HepG2 (cell line): ENCODE measurements at regions not wholly inside any gene's neighbourhood (a gene's known extent, or its start where the extent isn't known, plus 50 kb on each side); places are given as distances from the start of the nearest gene placed in this dataset.

Experiments used
- ATAC-seq: fragments of 200-7000 bp; cut with Tn5 transposase; 3 replicates; pipeline ENCODE4 v1.9.1; 2020; ENCODE audit warnings: mild to moderate bottlenecking, moderate library complexity
- BruUV-seq: library from RNA; stranded (reverse); fragments of 400-500 nt; replicated peaks from 2 replicates; lab custom pipeline; 2021; lab: Mats Ljungman, UMichigan
- CTCF ChIA-PET: fragments of 300-600 bp; formaldehyde crosslinking; extraction: SDS; loops from one replicate; lab custom pipeline; 2021; ENCODE audit warnings: low total read pairs, inconsistent platforms, low intra/inter-chr PET ratio; lab: Yijun Ruan, JAX
- POLR2A ChIA-PET: fragments of 350-600 bp; sonication (Branson Sonifier 250); formaldehyde crosslinking; loops from one replicate; lab custom pipeline; 2020; ENCODE audit warnings: antibody characterized with exemption, inconsistent platforms; lab: Yijun Ruan, JAX
- DNase-seq: peaks from one replicate; pipeline ENCODE4 v3.0.0-alpha.2; 2015; ENCODE audit warnings: low spot score
- FAIRE-seq: peaks from 3 replicates; lab custom pipeline; 2011; peaks lifted over from hg19 to GRCh38; lab: Jason Lieb, UNC
- H2AFZ ChIP-seq: one replicate; pipeline ENCODE4 v1.6.1; 2011; ENCODE audit warnings: low read length, inconsistent platforms
- H3K27ac ChIP-seq: fragments of 300-600 bp; 3 replicates; pipeline ENCODE4 v1.8.0; 2011; ENCODE audit warnings: mixed run types, mild to moderate bottlenecking, mixed read lengths, low read length, inconsistent platforms; ENCODE audit not compliant: insufficient read depth; ENCODE audit errors: extremely low read length
- H3K27me3 ChIP-seq, 2 experiments: fragments of 200-600 bp in 1 of 2; 2 replicates in 1 of 2; 3 replicates in 1 of 2; pipeline versions ENCODE4 v1.6.0 to v1.8.0; 2011; ENCODE audit warnings: low read length in 2 of 2, mild to moderate bottlenecking in 2 of 2, moderate library complexity in 2 of 2, inconsistent platforms in 1 of 2; ENCODE audit not compliant: insufficient read depth in 2 of 2, control insufficient read depth in 1 of 2
- H3K36me3 ChIP-seq, 2 experiments: fragments of 200-600 bp in 1 of 2; replicated peaks in 1 of 2; 2 replicates in 1 of 2; 3 replicates in 1 of 2; pipeline versions ENCODE4 v1.5.1 to v1.8.0; 2011; ENCODE audit warnings: low read length in 2 of 2, inconsistent platforms in 1 of 2; ENCODE audit not compliant: insufficient read depth in 2 of 2, control insufficient read depth in 1 of 2
- H3K4me1 ChIP-seq: 2 replicates; pipeline ENCODE4 v1.5.1; 2012; ENCODE audit warnings: low read length, inconsistent platforms; ENCODE audit not compliant: insufficient read depth
- H3K4me2 ChIP-seq: 2 replicates; pipeline ENCODE4 v1.6.0; 2011; ENCODE audit warnings: low read depth, low read length, inconsistent platforms
- H3K4me3 ChIP-seq, 3 experiments: fragments of 200-600 bp in 1 of 3; sonication (generic), shearing (Covaris generic) in 1 of 3; replicated peaks in 1 of 3; 2 replicates each; pipeline ENCODE4 v1.5.1; 2011 to 2016; ENCODE audit warnings: low read length in 3 of 3, inconsistent platforms in 2 of 3, low read depth in 2 of 3, mild to moderate bottlenecking in 2 of 3, control low read depth in 1 of 3, mixed read lengths in 1 of 3; ENCODE audit not compliant: insufficient read depth in 1 of 3
- H3K79me2 ChIP-seq: one replicate; pipeline ENCODE4 v1.6.1; 2011; ENCODE audit warnings: low read length, inconsistent platforms; ENCODE audit not compliant: insufficient read depth
- H3K9ac ChIP-seq: 2 replicates; pipeline ENCODE4 v1.6.0; 2011; ENCODE audit warnings: mild to moderate bottlenecking, low read depth, low read length, inconsistent platforms; ENCODE audit not compliant: insufficient read depth
- H3K9me3 ChIP-seq: 2 replicates; pipeline ENCODE4 v1.5.1; 2012; ENCODE audit warnings: mild to moderate bottlenecking, low read length
- H4K20me1 ChIP-seq: 2 replicates; pipeline ENCODE4 v1.6.0; 2011; ENCODE audit warnings: inconsistent platforms, mild to moderate bottlenecking, low read length, moderate library complexity; ENCODE audit not compliant: insufficient read depth
- ATAD3A ChIP-seq: sonication (generic); formaldehyde crosslinking; IDR thresholded peaks from 2 replicates; pipeline ENCODE4 v1.4.0; 2020; ENCODE audit warnings: missing genetic modification reagents
- ATM ChIP-seq: fragments of 450-650 bp; IDR thresholded peaks from 2 replicates; pipeline ENCODE4 v1.7.1; 2017; ENCODE audit warnings: mild to moderate bottlenecking, borderline replicate concordance
- DPF2 ChIP-seq: sonication (generic); formaldehyde crosslinking; IDR thresholded peaks from 2 replicates; pipeline ENCODE4 v1.4.0; 2020; ENCODE audit warnings: mild to moderate bottlenecking, low read depth, missing genetic modification reagents, borderline replicate concordance
- FOXK1 ChIP-seq: sonication (generic); formaldehyde crosslinking; IDR thresholded peaks from 2 replicates; pipeline ENCODE4 v1.4.0; 2020; ENCODE audit warnings: low read depth, missing genetic modification reagents, borderline replicate concordance
- HMG20A ChIP-seq: IDR thresholded peaks from 2 replicates; pipeline ENCODE4 v1.6.1; 2016; ENCODE audit warnings: borderline replicate concordance
- KLF16 ChIP-seq, 2 experiments: sonication (generic) in 1 of 2; formaldehyde crosslinking in 1 of 2; IDR thresholded peaks; 2 replicates each; pipeline versions ENCODE4 v1.6.1 to v1.8.0; 2016 to 2023; ENCODE audit warnings: missing genetic modification reagents in 2 of 2, missing compliant biosample characterization in 1 of 2
- KLF9 ChIP-seq: IDR thresholded peaks from 2 replicates; pipeline ENCODE4 v1.6.1; 2016; ENCODE audit warnings: low read depth
- NCOA1 ChIP-seq: sonication (generic); formaldehyde crosslinking; IDR thresholded peaks from 2 replicates; pipeline ENCODE4 v1.9.0; 2021; ENCODE audit warnings: missing genetic modification reagents
- NCOA5 ChIP-seq: sonication (generic); formaldehyde crosslinking; IDR thresholded peaks from 2 replicates; pipeline ENCODE4 v1.4.0; 2020; ENCODE audit warnings: missing genetic modification reagents
- RFXAP ChIP-seq: sonication (generic); formaldehyde crosslinking; IDR thresholded peaks from 2 replicates; pipeline ENCODE4 v1.4.0; 2020; ENCODE audit warnings: missing genetic modification reagents, borderline replicate concordance
- ZKSCAN5 ChIP-seq: sonication (generic); formaldehyde crosslinking; IDR thresholded peaks from 2 replicates; pipeline ENCODE4 v1.5.1; 2020; ENCODE audit warnings: mild to moderate bottlenecking, missing genetic modification reagents
- ZNF20 ChIP-seq: sonication (generic); formaldehyde crosslinking; IDR thresholded peaks from 2 replicates; pipeline ENCODE4 v1.4.0; 2020; ENCODE audit warnings: mild to moderate bottlenecking, moderate library complexity, missing genetic modification reagents
- ZNF260 ChIP-seq: sonication (generic); formaldehyde crosslinking; IDR thresholded peaks from 2 replicates; pipeline ENCODE4 v1.4.0; 2020; ENCODE audit warnings: missing genetic modification reagents, low read depth, mild to moderate bottlenecking, borderline replicate concordance
- ZNF557 ChIP-seq: sonication (generic); formaldehyde crosslinking; IDR thresholded peaks from 2 replicates; pipeline ENCODE4 v1.4.0; 2020; ENCODE audit warnings: missing genetic modification reagents
- ZNF703 ChIP-seq: sonication (generic); formaldehyde crosslinking; IDR thresholded peaks from 2 replicates; pipeline ENCODE4 v1.5.1; 2020; ENCODE audit warnings: missing genetic modification reagents, mild to moderate bottlenecking, moderate library complexity, borderline replicate concordance
- ZSCAN30 ChIP-seq: sonication (generic); formaldehyde crosslinking; IDR thresholded peaks from 2 replicates; pipeline ENCODE4 v1.5.0; 2020; ENCODE audit warnings: mild to moderate bottlenecking, missing genetic modification reagents
- whole genome bisulfite sequencing: methylation state at CpG from one replicate; pipeline ENCODE4 v1.1.6; 2017; ENCODE audit warnings: low lambda C conversion rate; 5-methylcytosine and 5-hydroxymethylcytosine counted together
- in situ Hi-C: cut with HindIII; loops from 2 replicates; pipeline ENCODE4 v1.10.0; 2017; ENCODE audit warnings: low pct_unique_long_range_greater_than_20kb; ENCODE audit not compliant: extremely low pct_ligation_motif_present
- intact Hi-C: fragments of 100-400 bp; cut with micrococcal nuclease; formaldehyde crosslinking; loops from one replicate; pipeline ENCODE4 v1.10.0; 2022; ENCODE audit not compliant: unreplicated experiment

- TF ChIP-seq ATM: no peak
- no peak for TF ChIP-seq ZKSCAN5 (CRISPR knock-in tag)
- no peak for TF ChIP-seq ATAD3A (CRISPR knock-in tag)
- no peak for TF ChIP-seq ZNF703 (CRISPR knock-in tag)
- no peak for TF ChIP-seq NCOA1 (CRISPR knock-in tag)
- no peak for TF ChIP-seq KLF9 (CRISPR knock-in tag)
- TF ChIP-seq ZNF260 (CRISPR knock-in tag): no peak
- no peak for TF ChIP-seq ZNF20
- no peak for TF ChIP-seq ZSCAN30
- TF ChIP-seq NCOA5 (CRISPR knock-in tag): no peak
- no peak for TF ChIP-seq HMG20A (CRISPR knock-in tag)
- TF ChIP-seq KLF16 (CRISPR knock-in tag; IDR thresholded peaks at IDR 0.05): no peak
- no peak for TF ChIP-seq ZNF557 (CRISPR knock-in tag)
- TF ChIP-seq FOXK1 (CRISPR knock-in tag): no peak
- TF ChIP-seq DPF2 (CRISPR knock-in tag): no peak
- TF ChIP-seq RFXAP (CRISPR knock-in tag): no peak
- no TSS peak for BruUV-seq
- no peak for ATAC-seq
- H3K27me3 ChIP-seq: no peaks in the 10 kb centered on the region
- H3K4me2 ChIP-seq: no peak overlapping the region
- no peak for FAIRE-seq
- in situ Hi-C loops (no loop called here), intact Hi-C loops (no loop called here)
- H3K79me2 ChIP-seq: no peaks in the 10 kb centered on the region
- POLR2A ChIA-PET: no interaction called here
- no peaks in the 10 kb centered on the region for H3K4me1 ChIP-seq
- CTCF ChIA-PET: no interaction called here
- DNase-seq: no peak
- H3K36me3 ChIP-seq: no peaks in the 10 kb centered on the region
- H3K9me3 ChIP-seq: no peaks in the 10 kb centered on the region
- no peak overlapping the region for H3K4me3 ChIP-seq
- no peak overlapping the region for H2AFZ ChIP-seq
- no peaks in the 10 kb centered on the region for H4K20me1 ChIP-seq
- H3K27ac ChIP-seq: no peak overlapping the region
- 0% methylated on average over 1 of the region's 1 CpG for WGBS
- no peak overlapping the region for H3K9ac ChIP-seq
These were observed 138.9 kb upstream of the RARB start for GRCh38 chr3:25289156-25289555.
